GM19023 (cell line): ENCODE measurements at regions not wholly inside any gene's neighbourhood (a gene's known extent, or its start where the extent isn't known, plus 50 kb on each side); places are given as distances from the start of the nearest gene placed in this dataset.

Experiments
- ATAC-seq: cut with Tn5 transposase; IDR thresholded peaks from one replicate; pipeline ENCODE4 v1.9.1; 2021; ENCODE audit warnings: mild to moderate bottlenecking, moderate library complexity; ENCODE audit not compliant: unreplicated experiment

DNA sequence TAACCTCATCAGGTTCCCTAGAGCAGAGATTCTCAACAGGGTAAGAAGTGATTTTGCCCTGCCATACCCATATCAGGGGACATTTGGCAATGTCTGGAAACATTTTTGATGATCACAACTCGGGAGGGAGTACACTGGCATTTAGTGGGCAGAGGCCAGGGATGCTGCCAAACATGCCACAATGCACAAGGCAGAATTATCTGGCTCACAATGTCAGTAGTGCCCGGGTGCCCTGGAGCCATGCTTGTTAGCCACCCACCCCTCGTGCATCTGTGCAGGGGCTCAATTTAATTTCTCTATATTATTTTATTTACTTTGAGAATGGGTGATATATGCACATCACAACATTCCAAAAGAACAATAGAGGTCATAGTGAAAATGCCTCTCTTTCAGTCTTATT, 82.0 kb upstream of the DHX15 start:
- no peak for ATAC-seq

DNA sequence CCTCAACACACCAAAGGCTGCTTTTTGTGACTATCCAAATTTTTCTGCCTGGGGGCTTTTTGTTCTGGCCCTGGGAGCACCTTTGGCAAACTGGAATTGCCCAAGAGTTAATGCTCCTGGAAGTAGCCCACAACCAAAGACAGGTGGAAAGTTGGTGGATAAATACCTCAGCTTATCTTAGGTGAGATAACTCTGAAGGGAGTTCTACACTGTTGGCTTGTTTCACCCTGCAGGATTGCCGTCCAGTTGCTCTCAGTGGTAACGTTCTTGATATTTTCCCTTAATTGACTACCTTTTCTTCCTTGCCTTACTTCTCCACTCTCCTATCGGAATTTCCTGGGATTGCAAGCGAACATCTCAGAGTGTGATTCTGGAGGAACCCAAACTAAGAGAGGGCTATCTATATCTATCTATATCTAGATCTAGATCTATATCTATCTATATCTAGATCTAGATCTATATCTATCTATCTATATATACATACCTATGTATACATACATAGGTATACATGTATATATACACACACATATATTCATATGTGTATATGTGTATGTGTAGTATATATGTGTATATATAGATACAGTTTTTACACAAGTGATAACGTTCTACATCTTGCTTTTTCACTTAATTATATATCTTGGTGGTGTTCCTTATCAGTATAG, 82.6 kb upstream of the DHX15 start:
- ATAC-seq = no peak

DNA sequence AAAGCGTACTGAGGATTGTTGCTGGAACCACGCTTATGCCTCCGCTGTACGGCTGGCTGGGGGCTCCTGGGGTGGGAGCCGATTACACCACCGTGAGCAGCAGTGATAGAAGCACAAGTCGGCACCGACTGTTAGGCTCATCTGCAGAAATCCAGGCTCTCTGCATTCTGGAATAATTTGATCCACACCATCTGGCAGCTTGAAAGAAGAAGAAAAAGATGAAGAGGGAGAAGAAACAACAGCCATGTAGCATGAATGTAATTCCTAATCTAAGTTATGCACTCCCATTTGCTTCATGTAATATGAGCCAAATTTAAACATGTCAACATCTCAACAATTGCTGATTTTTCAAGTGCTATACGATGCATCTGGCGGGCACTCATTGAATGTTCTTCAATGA, 84.6 kb upstream of the DHX15 start:
- no peak for ATAC-seq

- ATAC-seq = no peak
These were observed 85.4 kb upstream of the DHX15 start for GRCh38 chr4:24669751-24670150.

DNA sequence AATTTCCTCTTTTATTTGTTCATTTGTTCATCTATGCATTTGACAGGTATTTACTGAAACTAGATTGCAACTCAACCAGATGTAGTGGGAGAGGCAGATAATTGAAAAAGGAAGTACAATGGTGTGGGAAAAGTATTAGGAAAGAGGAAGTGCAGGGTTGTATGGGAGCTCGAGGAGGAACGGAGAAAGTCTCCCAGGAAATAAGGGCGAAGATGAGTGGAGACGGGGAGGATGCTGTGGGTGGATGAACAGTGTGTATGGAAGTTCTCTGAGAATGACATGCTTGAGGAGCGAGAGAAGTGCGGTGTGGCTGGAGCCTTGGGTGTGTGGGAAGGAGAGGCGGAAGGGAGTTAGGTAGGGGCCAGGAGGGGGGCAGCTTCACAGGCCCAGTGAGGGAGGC, 87.5 kb upstream of the DHX15 start:
- no peak for ATAC-seq

GRCh38 chr4:24672880-24673279, 88.5 kb upstream of the DHX15 start:
- ATAC-seq = no peak

DNA sequence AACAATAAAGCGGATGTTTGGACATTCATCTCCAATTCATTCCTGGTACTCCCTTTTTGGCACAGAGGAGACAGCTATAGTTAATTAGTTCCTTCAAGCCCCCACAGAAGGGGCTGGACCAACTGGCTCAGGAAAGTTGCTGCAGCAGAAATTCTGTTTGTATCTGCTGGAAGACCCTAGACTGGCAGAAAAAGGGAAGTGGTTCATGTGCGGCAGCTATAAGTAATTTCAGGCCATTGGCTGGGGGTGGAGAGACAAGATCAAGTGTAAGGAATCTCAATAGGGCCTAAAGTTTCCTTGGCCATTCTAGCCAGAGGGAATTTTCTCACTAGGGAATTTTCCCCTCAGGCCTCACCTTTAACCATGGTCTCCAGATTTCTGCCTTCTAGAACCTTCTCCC, 89.9 kb upstream of the DHX15 start:
- no peak for ATAC-seq

- ATAC-seq = no peak
These were observed 91.5 kb upstream of the DHX15 start for GRCh38 chr4:24675721-24676389.

DNA sequence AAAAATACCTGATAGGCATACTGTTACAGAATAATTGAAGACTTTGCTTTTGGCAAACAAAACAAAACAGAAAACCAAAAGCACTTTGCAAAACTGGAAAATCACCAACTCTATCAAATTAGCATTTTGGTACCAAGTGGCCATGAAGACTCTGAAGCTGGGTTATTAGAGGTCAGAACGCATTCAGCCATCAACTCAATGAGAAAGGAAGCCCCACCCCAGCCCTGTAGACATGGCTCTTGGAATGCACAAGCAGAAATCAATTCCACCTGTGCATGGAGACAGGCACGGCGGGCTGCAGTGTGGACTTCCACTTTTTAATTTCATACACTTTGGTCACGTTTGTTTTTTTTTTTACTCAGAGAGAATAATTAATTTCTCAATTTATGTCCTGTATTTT, 93.6 kb upstream of the DHX15 start:
- ATAC-seq = no peak

- no peak for ATAC-seq
These were observed 96.5 kb upstream of the DHX15 start for GRCh38 chr4:24680746-24681448.

- no peak for ATAC-seq
These were observed 98.8 kb upstream of the DHX15 start for GRCh38 chr4:24683116-24683515.

- no peak for ATAC-seq
These were observed 102.7 kb upstream of the DHX15 start for GRCh38 chr4:24686866-24687692.

GRCh38 chr4:24688453-24688852, 104.1 kb upstream of the DHX15 start:
- no peak for ATAC-seq

- ATAC-seq = no peak
These were observed 104.9 kb upstream of the DHX15 start for GRCh38 chr4:24689212-24689611.

- no peak for ATAC-seq
These were observed 104.9 kb upstream of the SOD3 start for GRCh38 chr4:24690436-24690835.

GRCh38 chr4:24693636-24694035, 101.7 kb upstream of the SOD3 start:
- no peak for ATAC-seq

- no peak for ATAC-seq
These were observed 95.3 kb upstream of the SOD3 start for GRCh38 chr4:24700118-24700517.

DNA sequence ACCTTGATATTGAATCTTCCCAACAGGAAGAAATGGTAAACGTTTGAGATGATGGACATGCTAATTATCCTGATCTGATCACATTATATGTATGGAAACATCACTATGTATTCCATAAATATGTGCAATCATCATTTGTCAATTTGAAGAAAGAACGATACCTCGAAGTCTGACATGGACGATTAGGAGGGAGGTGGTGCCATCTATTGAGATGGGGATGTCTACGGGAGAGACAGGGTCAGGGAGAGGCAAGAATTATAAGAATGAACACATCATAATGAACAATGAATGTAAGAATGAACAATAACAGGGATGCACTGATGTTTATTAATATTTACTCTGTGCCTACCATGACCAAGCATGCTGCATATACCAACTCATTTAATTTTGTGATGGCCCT, 93.7 kb upstream of the SOD3 start:
- ATAC-seq = no peak

- no peak for ATAC-seq
These were observed 93.1 kb upstream of the SOD3 start for GRCh38 chr4:24702281-24702680.

DNA sequence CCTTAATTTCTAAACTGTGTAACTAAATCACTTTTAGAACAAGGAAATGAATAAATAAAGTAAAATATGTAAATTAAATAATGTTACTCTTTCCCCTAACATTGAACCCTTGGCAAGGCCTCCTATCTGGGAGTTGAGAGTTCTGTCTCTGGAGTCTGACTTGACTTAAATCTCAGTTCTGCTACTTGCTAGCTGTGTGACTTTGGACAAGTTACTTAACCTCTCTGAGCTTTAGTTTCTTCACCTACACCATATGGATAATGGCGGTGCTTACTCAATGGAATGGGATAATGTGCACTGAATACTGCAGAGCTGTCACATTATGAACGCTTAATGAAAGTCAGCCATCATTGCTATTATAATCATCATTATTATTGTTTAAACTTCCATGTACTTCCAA, 92.1 kb upstream of the SOD3 start:
- no peak for ATAC-seq

DNA sequence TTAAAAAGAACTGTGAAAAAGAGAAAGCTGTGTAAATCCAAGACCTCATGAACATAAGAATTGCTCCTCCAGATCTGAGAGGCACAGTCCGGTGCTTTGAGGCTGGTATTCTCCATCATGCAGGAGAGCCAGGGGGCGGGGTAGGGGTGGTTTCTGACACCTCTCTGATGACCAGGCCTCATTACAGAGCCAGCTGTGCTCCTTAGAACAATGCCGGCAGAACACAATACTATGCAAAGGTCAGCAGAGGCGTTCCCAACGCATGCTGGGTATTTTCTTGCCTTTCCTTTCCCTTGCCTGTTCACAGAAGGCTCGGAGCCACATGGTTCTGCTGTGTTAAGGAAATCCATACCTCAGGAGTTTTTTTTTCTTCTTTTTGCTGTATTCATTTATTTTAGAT, 91.2 kb upstream of the SOD3 start:
- no peak for ATAC-seq
